ENCODE measurements at regions not wholly inside any gene's neighbourhood (a gene's known extent, or its start where the extent isn't known, plus 50 kb on each side); places are given as distances from the start of the nearest gene placed in this dataset.

- TF ChIP-seq YY1 (IDR thresholded peaks at IDR 0.05; ENCODE audit: insufficient read depth, insufficient read length) (no peak), ZNF274 (IDR thresholded peaks at IDR 0.05; ENCODE audit: low read depth, low read length) (no peak)
Observed at GRCh38 chr1:61520401-61520800, 204.5 kb downstream of the TM2D1 start.
